ENCODE measurements at regions not wholly inside any gene's neighbourhood (a gene's known extent, or its start where the extent isn't known, plus 50 kb on each side); places are given as distances from the start of the nearest gene placed in this dataset.

DNA sequence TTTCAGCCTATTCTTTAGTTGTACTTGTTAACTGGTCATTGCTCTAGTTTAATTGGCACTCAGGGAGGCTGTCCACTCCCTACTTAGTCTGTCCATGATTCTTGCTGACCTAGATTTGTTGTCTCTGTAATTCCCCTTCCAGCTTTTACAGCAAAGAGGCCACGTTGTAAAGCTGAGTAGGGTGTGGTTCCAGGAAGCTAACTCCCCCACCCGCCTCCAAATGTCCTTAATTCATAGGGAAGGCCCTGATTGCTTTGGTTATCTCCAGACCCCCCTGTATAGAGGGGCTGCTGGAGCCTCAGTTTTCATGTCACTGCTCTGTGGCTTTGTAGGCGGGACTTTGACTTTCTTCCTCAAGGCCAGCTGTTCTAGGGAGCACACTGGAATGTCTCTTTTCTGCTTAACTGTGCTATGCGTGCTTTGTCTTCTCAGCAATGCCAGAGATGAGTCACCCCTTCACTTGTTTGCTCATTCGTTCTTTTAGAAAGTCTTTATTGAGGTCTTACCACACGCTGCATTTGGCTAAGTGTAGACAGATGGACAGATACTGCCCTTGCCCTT is 175.1 kb upstream of the JAG1 start:
- TF ChIP-seq, protein P1, sequence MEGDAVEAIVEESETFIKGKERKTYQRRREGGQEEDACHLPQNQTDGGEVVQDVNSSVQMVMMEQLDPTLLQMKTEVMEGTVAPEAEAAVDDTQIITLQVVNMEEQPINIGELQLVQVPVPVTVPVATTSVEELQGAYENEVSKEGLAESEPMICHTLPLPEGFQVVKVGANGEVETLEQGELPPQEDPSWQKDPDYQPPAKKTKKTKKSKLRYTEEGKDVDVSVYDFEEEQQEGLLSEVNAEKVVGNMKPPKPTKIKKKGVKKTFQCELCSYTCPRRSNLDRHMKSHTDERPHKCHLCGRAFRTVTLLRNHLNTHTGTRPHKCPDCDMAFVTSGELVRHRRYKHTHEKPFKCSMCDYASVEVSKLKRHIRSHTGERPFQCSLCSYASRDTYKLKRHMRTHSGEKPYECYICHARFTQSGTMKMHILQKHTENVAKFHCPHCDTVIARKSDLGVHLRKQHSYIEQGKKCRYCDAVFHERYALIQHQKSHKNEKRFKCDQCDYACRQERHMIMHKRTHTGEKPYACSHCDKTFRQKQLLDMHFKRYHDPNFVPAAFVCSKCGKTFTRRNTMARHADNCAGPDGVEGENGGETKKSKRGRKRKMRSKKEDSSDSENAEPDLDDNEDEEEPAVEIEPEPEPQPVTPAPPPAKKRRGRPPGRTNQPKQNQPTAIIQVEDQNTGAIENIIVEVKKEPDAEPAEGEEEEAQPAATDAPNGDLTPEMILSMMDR (IDR thresholded peaks at IDR 0.05), result no peak
- TF ChIP-seq POLR2AphosphoS5 (IDR thresholded peaks at IDR 0.05) (peak in 2 of 4 donors; percentile 16 to 17), POLR2A (IDR thresholded peaks at IDR 0.05) (no peak), EP300 (IDR thresholded peaks at IDR 0.05) (no peak)

Data from sigmoid colon (tissue), 4 donors.